HEK293 (cell line): ENCODE measurements at regions not wholly inside any gene's neighbourhood (a gene's known extent, or its start where the extent isn't known, plus 50 kb on each side); places are given as distances from the start of the nearest gene placed in this dataset.

ENCODE experiments used
- CTCF ChIA-PET: fragments of 350-600 bp; formaldehyde crosslinking; extraction: SDS; loops from one replicate; lab custom pipeline; 2021; ENCODE audit warnings: antibody characterized with exemption; lab: Yijun Ruan, JAX
- POLR2A ChIA-PET: fragments of 300-600 bp; formaldehyde crosslinking; extraction: SDS; loops from one replicate; lab custom pipeline; 2020; ENCODE audit warnings: antibody characterized with exemption, inconsistent platforms; lab: Yijun Ruan, JAX
- H3K27ac ChIP-seq: fragments of 200-500 bp; sonication (Bioruptor generic); 2 replicates; pipeline ENCODE4 v1.5.1; 2014; ENCODE audit warnings: low read depth, low read length, control low read depth, inconsistent platforms; ENCODE audit errors: extremely low read depth
- H3K36me3 ChIP-seq, 2 experiments: fragments of 200-500 bp in 1 of 2; sonication (Bioruptor generic) in 1 of 2; 1 replicate in 1 of 2; 2 replicates in 1 of 2; pipeline ENCODE4 v1.5.1; 2014 to 2017; ENCODE audit warnings: inconsistent platforms in 2 of 2, low read length in 2 of 2; ENCODE audit not compliant: control insufficient read depth in 2 of 2, insufficient read depth in 1 of 2
- H3K4me1 ChIP-seq: fragments of 200-500 bp; sonication (Bioruptor generic); 2 replicates; pipeline ENCODE4 v1.5.1; 2014; ENCODE audit warnings: mild to moderate bottlenecking, low read length, inconsistent platforms; ENCODE audit not compliant: control insufficient read depth, insufficient read depth
- H3K4me3 ChIP-seq: 2 replicates; pipeline ENCODE4 v1.5.1; 2011; ENCODE audit warnings: low read depth, mild to moderate bottlenecking, control low read depth, low read length, moderate library complexity
- H3K9me3 ChIP-seq: fragments of 200-500 bp; sonication (Bioruptor generic); 2 replicates; pipeline ENCODE4 v1.5.1; 2014; ENCODE audit warnings: low read depth, low read length, inconsistent platforms; ENCODE audit not compliant: control insufficient read depth, insufficient read depth
- HOXD13 ChIP-seq: sonication (generic); formaldehyde crosslinking; IDR thresholded peaks from 2 replicates; pipeline ENCODE4 v1.8.0; 2022; ENCODE audit warnings: missing genetic modification reagents, borderline replicate concordance
- MZF1 ChIP-seq: fragments of 450-650 bp; formaldehyde crosslinking; IDR thresholded peaks from 2 replicates; pipeline ENCODE4 v1.5.1; 2017; ENCODE audit warnings: missing biosample characterization, missing genetic modification characterization, borderline replicate concordance
- SALL2 ChIP-seq: fragments of 450-650 bp; formaldehyde crosslinking; IDR thresholded peaks from 2 replicates; pipeline ENCODE4 v1.5.0; 2017; ENCODE audit warnings: missing biosample characterization, mild to moderate bottlenecking, missing genetic modification characterization, borderline replicate concordance
- WT1 ChIP-seq: fragments of 450-650 bp; formaldehyde crosslinking; IDR thresholded peaks from 2 replicates; pipeline ENCODE4 v1.5.1; 2016; ENCODE audit warnings: missing biosample characterization, missing genetic modification characterization
- YY1 ChIP-seq: fragments of 450-650 bp; formaldehyde crosslinking; IDR thresholded peaks from 2 replicates; pipeline ENCODE4 v1.5.1; 2018; ENCODE audit warnings: missing biosample characterization, missing genetic modification characterization
- ZFP69B ChIP-seq: fragments of 450-650 bp; formaldehyde crosslinking; IDR thresholded peaks from 2 replicates; pipeline ENCODE4 v1.5.1; 2016; ENCODE audit warnings: missing biosample characterization, missing genetic modification characterization
- ZNF114 ChIP-seq: fragments of 450-650 bp; formaldehyde crosslinking; IDR thresholded peaks from 2 replicates; pipeline ENCODE4 v1.5.0; 2017; ENCODE audit warnings: missing biosample characterization, missing genetic modification characterization
- ZNF354C ChIP-seq: fragments of 450-650 bp; formaldehyde crosslinking; IDR thresholded peaks from 2 replicates; pipeline ENCODE4 v1.5.1; 2016; ENCODE audit warnings: missing biosample characterization, missing genetic modification characterization, low read depth, borderline replicate concordance
- ZNF423 ChIP-seq: fragments of 450-650 bp; formaldehyde crosslinking; IDR thresholded peaks from 2 replicates; pipeline ENCODE4 v1.5.1; 2016; ENCODE audit warnings: missing biosample characterization, missing genetic modification characterization
- ZNF549 ChIP-seq: fragments of 450-650 bp; IDR thresholded peaks from 2 replicates; pipeline ENCODE4 v1.5.1; 2018; ENCODE audit warnings: missing biosample characterization, missing genetic modification characterization, mild to moderate bottlenecking, inconsistent platforms, moderate library complexity
- ZNF561 ChIP-seq: fragments of 450-650 bp; IDR thresholded peaks from 2 replicates; pipeline ENCODE4 v1.5.1; 2018; ENCODE audit warnings: missing biosample characterization, missing genetic modification characterization, borderline replicate concordance
- ZNF596 ChIP-seq: fragments of 450-650 bp; IDR thresholded peaks from 2 replicates; pipeline ENCODE4 v1.5.0; 2018; ENCODE audit warnings: missing biosample characterization, mild to moderate bottlenecking, missing genetic modification characterization, moderate library complexity
- ZNF692 ChIP-seq: fragments of 450-650 bp; formaldehyde crosslinking; IDR thresholded peaks from 2 replicates; pipeline ENCODE4 v1.5.1; 2016; ENCODE audit warnings: missing biosample characterization, missing genetic modification characterization
- ZNF785 ChIP-seq: fragments of 450-650 bp; formaldehyde crosslinking; IDR thresholded peaks from 2 replicates; pipeline ENCODE4 v1.5.1; 2016; ENCODE audit warnings: missing biosample characterization, missing genetic modification characterization
- ZNF791 ChIP-seq: fragments of 450-650 bp; formaldehyde crosslinking; IDR thresholded peaks from 2 replicates; pipeline ENCODE4 v1.5.1; 2016; ENCODE audit warnings: missing biosample characterization, missing genetic modification characterization
- TF ChIP-seq, protein P1 (sequence below): fragments of 450-650 bp; formaldehyde crosslinking; IDR thresholded peaks from 2 replicates; pipeline ENCODE4 v1.5.1; 2016; ENCODE audit warnings: missing biosample characterization, missing genetic modification characterization, borderline replicate concordance
- TF ChIP-seq, protein P2 (sequence below): fragments of 450-650 bp; formaldehyde crosslinking; IDR thresholded peaks from 2 replicates; pipeline ENCODE4 v1.5.1; 2016; ENCODE audit warnings: missing biosample characterization, missing genetic modification characterization, low read depth

DNA sequence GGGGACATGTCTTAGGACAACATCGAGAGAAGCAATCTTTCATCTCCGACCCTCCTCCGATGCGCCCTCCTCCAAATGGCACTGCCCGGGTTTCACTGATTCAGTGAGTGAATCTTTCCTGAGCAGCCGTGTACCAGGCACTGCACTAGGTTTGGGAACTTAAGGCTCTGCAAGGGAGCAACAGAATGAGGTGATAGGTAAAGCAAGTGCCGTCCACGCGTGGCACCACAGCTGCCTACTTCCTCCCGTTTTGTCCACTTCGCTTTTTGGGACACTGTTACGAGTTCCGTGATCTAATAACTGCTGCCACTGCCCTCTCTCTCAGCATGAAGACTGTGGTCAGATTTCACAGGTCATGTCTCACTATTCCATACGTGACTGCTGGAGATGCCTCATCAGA is 131.0 kb downstream of the TEX29 start:
- H3K4me1 ChIP-seq = no peaks in the 10 kb centered on the region
- CTCF ChIA-PET = no interaction called here
- no peak overlapping the region for H3K4me3 ChIP-seq
- H3K9me3 ChIP-seq = no peaks in the 10 kb centered on the region
- no peak overlapping the region for H3K27ac ChIP-seq
- no peaks in the 10 kb centered on the region for H3K36me3 ChIP-seq
- POLR2A ChIA-PET = no interaction called here
- TF ChIP-seq ZNF561 (tag by site-specific recombination) (no peak), YY1 (no peak), ZNF549 (tag by site-specific recombination) (no peak), ZNF791 (tag by site-specific recombination) (no peak), HOXD13 (CRISPR knock-in tag) (no peak), ZNF114 (tag by site-specific recombination) (no peak), ZNF692 (tag by site-specific recombination) (no peak), ZNF354C (tag by site-specific recombination) (no peak), MZF1 (tag by site-specific recombination) (no peak), ZNF785 (tag by site-specific recombination) (no peak), ZNF596 (no peak), SALL2 (no peak), ZFP69B (no peak), ZNF423 (tag by site-specific recombination) (no peak), WT1 (no peak)
- TF ChIP-seq, protein P1, sequence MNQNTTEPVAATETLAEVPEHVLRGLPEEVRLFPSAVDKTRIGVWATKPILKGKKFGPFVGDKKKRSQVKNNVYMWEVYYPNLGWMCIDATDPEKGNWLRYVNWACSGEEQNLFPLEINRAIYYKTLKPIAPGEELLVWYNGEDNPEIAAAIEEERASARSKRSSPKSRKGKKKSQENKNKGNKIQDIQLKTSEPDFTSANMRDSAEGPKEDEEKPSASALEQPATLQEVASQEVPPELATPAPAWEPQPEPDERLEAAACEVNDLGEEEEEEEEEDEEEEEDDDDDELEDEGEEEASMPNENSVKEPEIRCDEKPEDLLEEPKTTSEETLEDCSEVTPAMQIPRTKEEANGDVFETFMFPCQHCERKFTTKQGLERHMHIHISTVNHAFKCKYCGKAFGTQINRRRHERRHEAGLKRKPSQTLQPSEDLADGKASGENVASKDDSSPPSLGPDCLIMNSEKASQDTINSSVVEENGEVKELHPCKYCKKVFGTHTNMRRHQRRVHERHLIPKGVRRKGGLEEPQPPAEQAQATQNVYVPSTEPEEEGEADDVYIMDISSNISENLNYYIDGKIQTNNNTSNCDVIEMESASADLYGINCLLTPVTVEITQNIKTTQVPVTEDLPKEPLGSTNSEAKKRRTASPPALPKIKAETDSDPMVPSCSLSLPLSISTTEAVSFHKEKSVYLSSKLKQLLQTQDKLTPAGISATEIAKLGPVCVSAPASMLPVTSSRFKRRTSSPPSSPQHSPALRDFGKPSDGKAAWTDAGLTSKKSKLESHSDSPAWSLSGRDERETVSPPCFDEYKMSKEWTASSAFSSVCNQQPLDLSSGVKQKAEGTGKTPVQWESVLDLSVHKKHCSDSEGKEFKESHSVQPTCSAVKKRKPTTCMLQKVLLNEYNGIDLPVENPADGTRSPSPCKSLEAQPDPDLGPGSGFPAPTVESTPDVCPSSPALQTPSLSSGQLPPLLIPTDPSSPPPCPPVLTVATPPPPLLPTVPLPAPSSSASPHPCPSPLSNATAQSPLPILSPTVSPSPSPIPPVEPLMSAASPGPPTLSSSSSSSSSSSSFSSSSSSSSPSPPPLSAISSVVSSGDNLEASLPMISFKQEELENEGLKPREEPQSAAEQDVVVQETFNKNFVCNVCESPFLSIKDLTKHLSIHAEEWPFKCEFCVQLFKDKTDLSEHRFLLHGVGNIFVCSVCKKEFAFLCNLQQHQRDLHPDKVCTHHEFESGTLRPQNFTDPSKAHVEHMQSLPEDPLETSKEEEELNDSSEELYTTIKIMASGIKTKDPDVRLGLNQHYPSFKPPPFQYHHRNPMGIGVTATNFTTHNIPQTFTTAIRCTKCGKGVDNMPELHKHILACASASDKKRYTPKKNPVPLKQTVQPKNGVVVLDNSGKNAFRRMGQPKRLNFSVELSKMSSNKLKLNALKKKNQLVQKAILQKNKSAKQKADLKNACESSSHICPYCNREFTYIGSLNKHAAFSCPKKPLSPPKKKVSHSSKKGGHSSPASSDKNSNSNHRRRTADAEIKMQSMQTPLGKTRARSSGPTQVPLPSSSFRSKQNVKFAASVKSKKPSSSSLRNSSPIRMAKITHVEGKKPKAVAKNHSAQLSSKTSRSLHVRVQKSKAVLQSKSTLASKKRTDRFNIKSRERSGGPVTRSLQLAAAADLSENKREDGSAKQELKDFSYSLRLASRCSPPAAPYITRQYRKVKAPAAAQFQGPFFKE (tag by site-specific recombination) = no peak
- TF ChIP-seq, protein P2, sequence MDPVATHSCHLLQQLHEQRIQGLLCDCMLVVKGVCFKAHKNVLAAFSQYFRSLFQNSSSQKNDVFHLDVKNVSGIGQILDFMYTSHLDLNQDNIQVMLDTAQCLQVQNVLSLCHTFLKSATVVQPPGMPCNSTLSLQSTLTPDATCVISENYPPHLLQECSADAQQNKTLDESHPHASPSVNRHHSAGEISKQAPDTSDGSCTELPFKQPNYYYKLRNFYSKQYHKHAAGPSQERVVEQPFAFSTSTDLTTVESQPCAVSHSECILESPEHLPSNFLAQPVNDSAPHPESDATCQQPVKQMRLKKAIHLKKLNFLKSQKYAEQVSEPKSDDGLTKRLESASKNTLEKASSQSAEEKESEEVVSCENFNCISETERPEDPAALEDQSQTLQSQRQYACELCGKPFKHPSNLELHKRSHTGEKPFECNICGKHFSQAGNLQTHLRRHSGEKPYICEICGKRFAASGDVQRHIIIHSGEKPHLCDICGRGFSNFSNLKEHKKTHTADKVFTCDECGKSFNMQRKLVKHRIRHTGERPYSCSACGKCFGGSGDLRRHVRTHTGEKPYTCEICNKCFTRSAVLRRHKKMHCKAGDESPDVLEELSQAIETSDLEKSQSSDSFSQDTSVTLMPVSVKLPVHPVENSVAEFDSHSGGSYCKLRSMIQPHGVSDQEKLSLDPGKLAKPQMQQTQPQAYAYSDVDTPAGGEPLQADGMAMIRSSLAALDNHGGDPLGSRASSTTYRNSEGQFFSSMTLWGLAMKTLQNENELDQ (tag by site-specific recombination) = no peak
- TF ChIP-seq, all 188 proteins: peak for 0
